GM21526 (cell line): ENCODE measurements at regions not wholly inside any gene's neighbourhood (a gene's known extent, or its start where the extent isn't known, plus 50 kb on each side); places are given as distances from the start of the nearest gene placed in this dataset.

ENCODE experiments used
- ATAC-seq: cut with Tn5 transposase; IDR thresholded peaks from one replicate; pipeline ENCODE4 v1.9.1; 2021; ENCODE audit warnings: moderate library complexity; ENCODE audit not compliant: unreplicated experiment, low FRiP score

DNA sequence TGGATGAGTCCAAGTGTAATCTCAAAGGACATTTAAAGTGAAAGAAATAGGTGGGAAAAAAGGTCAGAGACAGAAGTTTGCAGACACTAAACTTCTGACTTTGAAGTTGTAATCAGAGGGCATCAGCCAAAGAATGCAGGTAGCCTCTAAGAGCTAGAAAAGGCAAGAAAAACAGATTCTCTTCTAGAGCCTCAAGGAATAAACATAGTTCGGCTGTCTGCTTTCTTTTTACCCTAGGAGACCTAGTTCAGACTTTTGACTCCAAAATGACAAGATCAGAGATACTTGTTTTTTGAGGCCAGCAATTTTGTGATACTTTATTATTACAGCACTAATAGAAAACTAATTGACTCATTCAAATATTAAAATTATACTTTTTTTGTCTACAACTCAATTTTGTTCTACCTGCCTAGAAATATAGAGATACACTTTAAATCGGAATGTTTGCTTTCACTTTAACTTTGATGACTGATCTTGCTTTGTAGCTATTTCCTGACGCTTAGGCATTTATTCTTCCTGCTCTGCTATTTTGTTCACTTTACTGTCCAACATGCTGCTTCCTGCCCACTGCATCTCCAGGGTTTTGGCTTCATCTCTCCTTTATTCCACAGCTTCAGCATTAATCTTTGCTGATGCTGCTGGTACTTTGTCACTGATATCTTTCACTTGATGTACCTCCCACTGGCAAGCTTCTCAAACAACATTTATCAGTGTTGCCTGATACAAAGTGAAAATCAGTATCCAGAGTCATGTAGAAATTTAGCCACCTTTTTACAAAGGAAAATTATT lies 272.5 kb downstream of the DSEL start:
- peak; percentile 54 for ATAC-seq

DNA sequence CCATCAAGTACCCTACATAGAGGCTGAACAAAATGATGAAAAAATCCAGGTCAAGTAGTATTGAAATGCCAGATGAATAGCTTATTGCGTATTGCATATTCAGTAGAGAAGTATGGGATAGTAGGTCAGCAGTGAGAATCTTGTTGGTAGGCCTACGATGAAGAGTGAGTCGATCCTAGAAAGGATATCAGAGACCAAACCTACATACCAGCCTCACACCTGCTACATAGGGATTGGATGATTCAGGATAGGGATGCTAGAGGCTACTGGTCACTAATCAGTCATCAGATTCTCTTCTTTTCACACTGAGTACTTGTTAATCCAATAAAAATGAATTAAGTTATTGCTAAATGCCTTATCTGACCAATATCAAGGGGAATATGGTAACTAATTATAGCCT lies 274.5 kb downstream of the DSEL start:
- no peak for ATAC-seq

DNA sequence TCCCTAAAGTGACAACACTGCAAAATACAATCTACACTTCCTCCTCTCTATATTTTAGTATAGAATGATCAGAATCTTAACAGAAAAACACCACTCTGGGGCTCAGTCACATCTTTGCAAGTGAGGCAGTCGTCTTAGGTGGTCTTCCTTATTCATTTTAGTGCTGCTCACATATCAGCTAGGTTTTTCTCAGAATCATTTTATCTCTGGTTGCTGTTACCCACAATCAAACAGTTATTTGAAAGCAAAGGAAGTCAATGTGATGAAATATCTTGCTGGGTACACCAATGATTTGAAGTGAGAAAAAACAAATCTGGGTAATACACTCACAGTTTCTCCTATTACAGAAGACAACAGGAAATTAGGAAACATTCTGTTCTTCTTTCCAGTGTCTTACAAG lies 275.2 kb downstream of the DSEL start:
- ATAC-seq, result no peak

DNA sequence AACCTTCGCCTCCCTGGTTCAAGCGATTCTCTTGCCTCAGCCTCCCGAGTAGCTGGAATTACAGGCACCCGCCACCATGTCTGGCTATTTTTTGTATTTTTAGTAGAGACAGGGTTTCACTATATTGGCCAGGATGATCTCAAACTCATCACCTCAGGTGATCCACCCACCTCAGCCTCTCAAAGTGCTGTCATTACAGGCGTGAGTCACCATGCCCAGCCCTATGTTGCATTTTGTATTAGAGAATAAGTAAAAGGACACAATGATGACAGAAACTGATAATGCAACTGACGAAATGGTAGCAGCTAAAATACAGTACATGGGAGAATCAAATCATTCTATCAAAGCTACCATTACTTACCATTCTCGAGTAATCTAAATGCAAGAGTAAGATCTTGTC lies 276.7 kb downstream of the DSEL start:
- ATAC-seq, result no peak

DNA sequence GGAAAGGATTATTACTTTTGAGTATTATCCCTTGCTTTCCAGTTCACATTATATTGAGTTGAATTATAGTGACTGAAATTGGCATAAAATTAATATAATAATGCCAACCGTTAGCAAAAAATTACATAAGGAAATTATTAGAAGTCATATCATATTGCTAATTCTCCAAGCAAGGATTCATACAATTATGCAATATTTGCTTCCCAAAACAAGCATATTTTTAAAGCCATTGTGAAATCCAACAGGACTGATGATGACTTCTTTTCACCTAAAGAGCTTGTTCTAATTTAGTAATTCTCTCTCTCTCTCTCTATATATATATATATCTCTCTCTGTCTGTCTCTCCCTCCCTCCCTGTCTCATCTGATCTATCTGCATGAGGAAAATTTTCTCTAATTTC lies 283.5 kb downstream of the DSEL start:
- ATAC-seq, result no peak

DNA sequence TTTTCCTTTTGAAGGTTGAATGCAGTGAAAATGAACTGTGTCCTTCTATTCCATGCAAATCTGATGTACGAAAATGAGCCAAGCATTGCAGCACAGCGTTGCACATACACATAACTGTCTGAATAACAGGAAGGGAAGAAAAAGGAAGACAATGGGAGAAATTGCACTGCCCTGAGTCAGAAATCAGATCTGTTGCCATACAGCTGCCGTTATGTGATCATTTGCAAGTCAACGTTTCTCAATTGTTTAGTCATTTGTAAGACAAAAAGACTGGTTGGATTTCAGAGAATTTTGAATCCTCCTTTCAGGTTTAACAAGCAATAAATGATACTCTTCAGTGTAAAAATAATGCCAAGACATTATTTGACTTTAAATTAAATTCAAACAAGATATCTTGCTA lies 284.1 kb downstream of the DSEL start:
- ATAC-seq, result no peak

DNA sequence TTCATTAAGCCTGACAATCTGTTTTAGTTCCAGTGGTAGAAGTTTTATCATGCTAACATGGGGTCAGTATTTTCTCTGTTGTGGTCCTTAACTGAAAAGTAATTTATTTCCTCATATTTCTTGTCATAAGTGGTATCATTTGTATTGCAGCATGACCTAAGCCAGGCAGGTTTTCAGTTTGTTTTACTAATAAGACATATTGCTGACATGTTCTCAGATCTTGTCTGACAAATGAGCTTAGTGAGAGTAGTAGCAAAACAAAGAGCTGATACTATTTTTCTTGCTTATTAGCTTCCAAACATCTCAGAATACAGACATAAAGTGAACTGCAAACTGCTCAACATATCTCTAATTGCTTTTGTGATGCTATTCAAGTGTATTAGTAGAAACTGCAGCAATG lies 293.6 kb downstream of the DSEL start:
- no peak for ATAC-seq

DNA sequence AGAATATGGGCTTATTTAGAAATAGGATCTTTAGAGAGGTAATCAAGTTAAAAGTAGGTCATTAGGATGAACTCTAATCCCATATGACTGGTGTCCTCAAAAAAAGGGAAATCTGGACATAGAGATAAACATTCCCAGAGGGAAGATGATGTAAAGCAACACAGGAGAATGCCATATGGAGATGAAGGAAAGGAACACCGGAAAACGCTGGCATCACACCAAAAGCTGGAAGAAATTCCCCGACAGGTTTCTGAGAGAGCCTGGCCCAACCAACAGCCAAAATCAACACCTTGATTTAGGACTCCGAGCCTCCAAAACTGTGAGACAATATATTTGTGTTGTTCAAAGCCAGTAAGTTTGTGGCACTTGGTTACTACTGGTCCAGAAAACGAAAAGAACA lies 296.7 kb downstream of the DSEL start:
- no peak for ATAC-seq

DNA sequence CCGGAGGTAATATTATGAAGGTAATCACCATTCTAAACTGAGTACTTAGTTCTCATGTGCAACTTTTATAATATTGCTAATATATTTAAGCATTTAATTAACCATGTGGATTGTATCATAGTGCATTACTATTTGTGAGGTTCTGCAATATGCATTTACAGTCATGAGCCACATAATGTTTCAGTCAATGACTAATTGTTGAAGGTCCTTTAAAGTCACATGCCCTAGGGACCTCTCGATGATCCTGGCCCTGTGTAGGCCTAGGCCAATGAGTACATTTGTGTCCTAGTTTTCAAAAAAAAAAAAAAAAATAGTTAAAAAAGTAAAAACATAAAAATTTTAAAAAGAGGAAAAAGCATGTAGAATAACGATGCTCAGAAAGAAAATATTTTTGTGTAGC lies 298.0 kb downstream of the DSEL start:
- no peak for ATAC-seq

DNA sequence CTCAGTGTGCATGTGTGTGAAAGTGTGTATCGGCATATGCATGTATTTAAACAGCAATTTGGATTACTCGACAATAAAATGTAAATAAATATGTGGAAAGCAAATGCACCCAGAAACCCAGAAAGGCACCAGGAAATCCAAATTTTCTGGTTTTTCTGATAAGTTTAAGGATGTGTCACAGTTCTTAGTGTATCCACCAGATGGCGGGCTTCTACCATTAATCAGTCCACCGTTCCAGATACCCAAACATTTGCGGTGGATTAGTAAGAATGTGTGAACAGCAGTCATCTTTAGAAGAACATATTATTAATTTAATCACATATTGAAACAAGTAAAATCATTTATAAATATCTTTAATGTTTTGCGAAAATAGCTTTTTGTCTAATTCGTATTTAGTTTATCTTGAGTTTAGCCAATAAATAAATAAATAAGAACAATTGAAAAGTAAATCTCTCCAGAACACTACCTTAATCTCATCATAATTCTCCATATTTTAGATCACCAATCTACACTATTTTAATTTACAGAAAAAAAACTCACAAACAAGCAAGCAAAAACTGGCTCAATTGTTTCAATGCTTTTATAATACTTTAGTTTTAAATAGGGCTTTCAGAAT lies 298.9 kb downstream of the DSEL start:
- ATAC-seq, result peak; percentile 89

DNA sequence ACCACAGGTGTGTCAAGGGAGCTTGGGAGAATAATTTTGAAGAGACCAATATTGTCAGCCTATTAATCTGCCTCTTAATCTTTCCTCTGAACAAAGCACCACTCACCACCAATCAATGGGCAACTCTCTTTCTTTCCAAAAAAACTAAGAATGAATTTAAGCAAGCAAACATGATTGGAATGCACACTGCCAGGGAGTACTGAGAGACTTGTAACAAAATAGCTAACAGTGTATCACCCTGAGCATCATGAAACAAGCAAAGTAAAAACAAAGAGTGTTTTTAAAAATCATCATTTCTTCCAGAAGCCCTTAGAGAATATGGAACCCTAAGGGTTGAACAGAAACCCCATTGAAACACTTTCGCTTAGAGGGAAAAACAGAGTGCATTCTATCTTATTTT lies 299.7 kb downstream of the DSEL start:
- no peak for ATAC-seq

DNA sequence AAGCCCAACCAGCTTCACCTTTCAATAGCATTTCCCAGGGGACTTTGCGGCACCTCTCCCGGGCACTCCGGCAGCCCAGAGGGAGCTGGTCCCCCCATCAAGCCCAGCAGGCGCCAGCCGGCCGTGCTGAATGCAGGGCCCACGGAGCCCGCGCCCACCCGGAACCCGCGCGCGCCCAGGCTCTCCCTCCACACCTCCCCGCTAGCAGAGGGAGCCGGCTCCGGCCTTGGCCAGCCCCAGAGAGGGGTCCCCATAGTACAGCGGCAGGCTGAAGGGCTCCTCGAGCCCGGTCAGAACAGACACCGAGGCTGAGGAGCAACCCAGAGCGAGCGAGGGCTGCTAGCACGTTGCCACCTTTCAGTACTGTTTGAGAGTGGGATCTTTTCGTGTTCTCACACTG lies 300.8 kb downstream of the DSEL start:
- ATAC-seq, result no peak

DNA sequence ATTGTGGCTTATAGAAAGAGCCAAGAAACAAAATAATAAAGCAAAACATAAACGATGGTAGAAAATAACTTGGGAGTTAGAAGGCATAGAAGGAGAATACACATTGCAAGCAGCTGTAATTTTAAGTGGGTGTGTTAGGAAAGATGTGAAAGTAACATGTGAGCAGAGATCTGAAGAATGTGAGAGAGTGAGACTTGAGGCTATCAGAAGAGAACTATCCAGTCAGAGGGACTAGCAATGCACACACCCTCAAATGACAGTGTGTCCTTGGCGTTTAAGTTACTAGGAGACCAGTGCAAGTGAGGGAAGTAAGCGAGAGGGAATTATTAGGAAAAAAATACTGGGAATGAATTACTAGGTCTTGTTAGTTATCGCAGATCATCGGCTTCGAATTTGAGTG lies 304.9 kb downstream of the DSEL start:
- ATAC-seq, result no peak

DNA sequence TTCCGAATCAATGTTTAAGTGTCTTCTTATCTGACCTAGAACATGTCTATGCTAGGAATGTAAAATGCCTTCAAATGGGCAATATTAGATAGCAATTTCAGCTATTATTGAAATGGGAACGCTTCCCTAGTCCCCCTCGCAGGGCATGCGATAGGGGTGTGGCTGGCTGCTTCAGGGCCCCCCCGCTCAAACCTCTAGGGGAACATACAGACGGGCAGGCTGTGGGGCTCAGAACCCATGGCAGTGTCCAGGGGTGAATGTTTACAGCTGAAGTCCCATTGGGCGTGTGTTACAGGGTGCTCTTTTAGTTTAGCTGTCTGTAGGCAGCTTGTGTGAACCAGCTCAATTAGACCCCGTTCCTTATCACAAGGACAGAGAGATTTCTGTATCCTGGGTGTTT lies 315.9 kb downstream of the DSEL start:
- ATAC-seq, result no peak

DNA sequence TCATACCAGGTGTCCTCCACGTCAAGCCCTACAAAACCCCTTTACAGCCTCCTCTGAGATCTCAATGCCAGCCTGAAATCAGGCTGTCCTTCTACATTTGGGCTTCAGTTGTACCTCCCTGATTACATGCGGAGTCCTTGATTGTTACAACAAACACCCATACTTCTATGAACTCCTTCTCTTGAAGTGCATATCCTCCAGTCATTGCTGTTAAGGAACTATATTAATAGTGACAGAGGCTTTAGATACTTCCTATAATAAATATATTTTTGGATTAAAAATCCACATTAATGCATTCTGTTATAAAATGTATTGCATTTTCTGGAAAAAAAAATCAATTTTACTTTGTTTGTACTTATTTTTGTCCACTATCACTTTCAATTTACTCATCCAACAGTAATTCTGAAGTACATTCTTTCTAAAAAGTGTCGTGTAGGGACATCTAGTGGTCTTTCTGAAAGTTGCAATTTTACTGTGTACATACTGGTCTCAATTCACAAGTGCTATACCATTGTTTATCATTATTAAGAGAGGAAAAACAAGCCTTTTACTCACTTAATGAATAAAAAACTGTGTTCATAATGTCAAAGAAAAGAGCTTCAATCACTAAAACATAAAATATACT lies 316.4 kb downstream of the DSEL start:
- ATAC-seq, result peak; percentile 95

DNA sequence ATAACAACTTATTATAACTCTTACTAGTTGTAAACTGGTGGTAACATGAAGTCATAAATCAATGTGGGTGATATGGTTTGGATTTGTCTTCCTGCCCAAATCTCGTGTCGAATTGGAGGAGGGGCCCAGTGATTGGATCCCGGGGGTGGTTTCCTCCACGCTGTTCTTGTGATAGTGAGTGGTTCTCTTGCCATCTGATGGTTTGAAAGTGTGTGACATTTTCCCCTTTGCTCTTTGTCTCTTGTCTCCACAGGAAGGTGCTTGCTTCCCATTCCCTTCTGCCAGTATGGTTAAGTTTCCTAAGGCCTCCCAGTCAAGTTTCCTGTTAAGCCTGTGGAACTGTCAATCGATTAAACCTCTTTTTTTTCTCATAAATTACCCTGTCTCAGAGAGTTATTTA lies 321.6 kb downstream of the DSEL start:
- ATAC-seq, result no peak

DNA sequence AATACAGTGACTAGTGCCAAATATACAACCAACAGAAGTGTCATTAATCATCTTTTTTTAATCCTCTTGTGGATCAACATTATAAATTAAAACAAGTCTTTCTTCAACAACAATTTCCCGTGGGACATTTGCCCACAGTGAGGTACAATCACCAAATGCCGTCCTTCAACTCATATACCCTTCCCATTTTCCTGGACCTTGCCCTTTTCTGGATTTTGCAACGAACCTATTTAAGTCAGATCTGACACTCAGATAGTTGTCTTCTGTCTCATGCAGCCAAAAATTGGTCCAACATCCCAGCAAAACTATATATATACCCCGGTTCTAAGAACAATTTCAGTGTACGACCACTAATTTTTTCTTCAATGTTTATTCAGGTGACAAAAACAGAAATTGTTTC lies 324.0 kb downstream of the DSEL start:
- no peak for ATAC-seq

DNA sequence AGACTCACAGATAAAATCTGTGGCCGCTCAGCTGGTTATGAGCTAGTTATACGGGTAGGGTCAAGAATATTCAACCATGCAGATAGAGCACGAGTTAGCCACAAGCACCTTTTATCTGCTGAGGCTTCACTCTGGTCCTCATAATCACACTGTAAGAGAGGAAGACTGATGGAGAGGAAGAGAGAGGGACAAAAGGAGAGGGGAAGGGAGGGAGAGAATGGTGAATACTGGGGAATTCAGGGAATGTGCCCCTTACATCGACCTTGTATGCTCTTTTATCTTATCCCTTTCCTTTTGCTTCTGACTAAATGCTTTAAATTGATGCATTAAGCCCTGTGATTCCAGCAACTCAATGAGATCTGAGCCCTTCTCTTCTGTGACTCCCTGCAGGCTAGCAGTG lies 333.1 kb downstream of the DSEL start:
- ATAC-seq, result no peak

DNA sequence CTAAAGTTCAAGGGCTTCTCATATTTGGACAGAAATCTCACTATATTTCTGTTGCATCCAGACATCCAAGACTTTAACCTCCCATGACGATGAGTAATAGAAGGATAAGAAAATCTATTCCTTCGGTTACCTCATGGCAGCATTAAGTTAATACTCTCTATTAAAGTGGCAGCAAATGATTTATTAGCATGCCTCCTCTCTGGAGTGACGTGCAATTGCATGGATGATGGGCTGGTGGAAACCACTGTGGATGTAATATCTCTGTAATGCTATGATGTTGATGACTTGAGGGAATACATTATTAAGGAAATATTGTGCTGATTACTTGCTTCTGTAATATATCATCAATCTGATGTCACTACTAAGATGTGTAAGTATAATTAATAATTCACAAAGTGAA lies 336.8 kb downstream of the DSEL start:
- ATAC-seq, result no peak

DNA sequence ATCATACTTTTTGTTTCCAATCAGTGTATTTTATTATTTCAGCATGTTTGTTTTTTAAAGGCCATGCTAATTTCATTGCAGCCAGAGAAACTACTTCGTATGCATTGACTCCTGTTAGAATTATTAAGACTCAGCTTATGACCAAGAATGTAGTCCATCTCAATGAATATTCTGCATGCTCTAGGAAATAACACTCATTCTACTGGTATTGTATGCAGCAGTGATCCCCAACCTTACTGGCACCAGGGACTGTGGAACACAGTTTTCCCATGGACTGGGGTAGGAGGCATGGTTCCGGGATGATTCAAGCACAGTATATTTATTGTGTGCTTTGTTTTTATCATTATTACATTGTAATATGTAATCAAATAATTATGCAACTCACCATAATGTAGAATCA lies 356.9 kb downstream of the DSEL start:
- no peak for ATAC-seq

DNA sequence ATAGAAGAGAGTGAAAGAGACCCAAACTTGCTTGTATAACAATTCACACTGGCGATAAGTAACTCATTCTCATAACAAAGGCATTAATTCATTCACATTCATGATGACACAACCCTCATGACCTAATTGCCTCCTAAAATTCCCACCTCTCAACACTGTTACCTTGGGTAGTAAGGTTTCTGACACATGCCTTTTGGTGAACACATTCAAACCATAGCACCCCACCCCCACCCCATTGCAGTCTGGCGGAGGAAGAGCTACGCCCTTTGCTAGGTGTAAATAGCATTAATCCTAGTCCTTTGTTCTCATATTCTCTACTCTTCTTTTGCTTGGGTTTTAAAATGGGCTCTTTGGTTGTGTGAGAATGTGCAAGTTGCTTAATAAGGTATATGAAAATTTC lies 361.5 kb downstream of the DSEL start:
- no peak for ATAC-seq

DNA sequence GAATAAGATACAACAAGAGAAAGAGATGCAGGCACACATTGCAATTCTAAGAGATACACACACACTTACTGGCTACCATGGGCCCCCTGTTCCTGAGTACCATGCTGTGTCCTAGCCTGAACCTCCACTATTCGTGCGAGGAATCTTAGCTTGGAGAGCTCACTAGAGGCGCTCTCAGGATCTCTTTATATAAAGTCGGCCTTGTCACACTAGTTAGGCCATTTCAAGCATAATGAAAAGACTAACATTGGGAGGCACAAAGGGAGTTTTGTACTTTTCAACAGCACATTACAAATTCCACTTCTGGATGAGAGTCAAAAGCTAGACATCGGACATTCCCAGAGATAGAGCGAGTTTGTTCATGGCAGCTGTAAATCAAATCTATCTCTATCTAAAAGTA lies 365.2 kb downstream of the DSEL start:
- no peak for ATAC-seq
